GM12878 (cell line): ENCODE measurements at regions not wholly inside any gene's neighbourhood (a gene's known extent, or its start where the extent isn't known, plus 50 kb on each side); places are given as distances from the start of the nearest gene placed in this dataset.

Experiments
- ATAC-seq: fragments of 200-7000 bp; cut with Tn5 transposase; 3 replicates; pipeline ENCODE4 v1.9.1; 2020; ENCODE audit warnings: mild to moderate bottlenecking, moderate library complexity
- BruUV-seq: library from RNA; stranded (reverse); fragments of 400-500 nt; replicated peaks from 2 replicates; lab custom pipeline; 2021; lab: Mats Ljungman, UMichigan
- CTCF ChIA-PET: fragments of 300-600 bp; sonication (Branson Sonifier 250); formaldehyde crosslinking; extraction: SDS; loops from one replicate; lab custom pipeline; 2021; ENCODE audit warnings: inconsistent platforms; lab: Yijun Ruan, JAX
- POLR2A ChIA-PET: fragments of 350-600 bp; formaldehyde crosslinking; extraction: SDS; loops from one replicate; lab custom pipeline; 2021; ENCODE audit warnings: inconsistent platforms; lab: Charles Lee
- RAD21 ChIA-PET: fragments of 300-600 bp; sonication (Branson Sonifier 250); formaldehyde crosslinking; loops from one replicate; lab custom pipeline; 2023; ENCODE audit warnings: antibody characterized with exemption; ENCODE audit not compliant: unreplicated experiment; lab: Charles Lee
- SMC1A ChIA-PET: fragments of 300-600 bp; sonication (Branson Sonifier 250); formaldehyde crosslinking; loops from one replicate; lab custom pipeline; 2023; ENCODE audit not compliant: unreplicated experiment, uncharacterized antibody; lab: Charles Lee
- DNase-seq: peaks from one replicate; pipeline ENCODE4 v3.0.0-alpha.2; 2011; ENCODE audit warnings: low read depth, low spot score
- FAIRE-seq: peaks from 3 replicates; lab custom pipeline; 2011; peaks lifted over from hg19 to GRCh38; lab: Jason Lieb, UNC
- H2AFZ ChIP-seq: 2 replicates; pipeline ENCODE4 v1.6.0; 2011; ENCODE audit warnings: low read depth, low read length, control low read depth; ENCODE audit not compliant: control insufficient read depth
- H3K27ac ChIP-seq: 2 replicates; pipeline ENCODE4 v1.5.1; 2011; ENCODE audit warnings: control low read depth; ENCODE audit not compliant: control insufficient read depth, insufficient read depth
- H3K27me3 ChIP-seq, 2 experiments: replicated peaks in 1 of 2; 2 replicates each; pipeline versions ENCODE4 v1.6.0 to v1.6.1; 2011; ENCODE audit warnings: low read length in 1 of 2; ENCODE audit not compliant: control insufficient read depth in 2 of 2, insufficient read depth in 2 of 2
- H3K36me3 ChIP-seq, 2 experiments: 2 replicates each; pipeline ENCODE4 v1.5.1; 2011; ENCODE audit warnings: low read length in 1 of 2; ENCODE audit not compliant: control insufficient read depth in 2 of 2, insufficient read depth in 2 of 2
- H3K4me1 ChIP-seq: 2 replicates; pipeline ENCODE4 v1.6.1; 2011; ENCODE audit warnings: mild to moderate bottlenecking, low read length, moderate library complexity, mixed read lengths; ENCODE audit not compliant: control insufficient read depth, insufficient read depth
- H3K4me2 ChIP-seq: 2 replicates; pipeline ENCODE4 v1.6.0; 2011; ENCODE audit warnings: control low read depth; ENCODE audit not compliant: control insufficient read depth, insufficient read depth
- H3K4me3 ChIP-seq: fragments of 200-600 bp; sonication (generic); 2 replicates; pipeline ENCODE4 v1.5.1; 2016
- H3K79me2 ChIP-seq: 2 replicates; pipeline ENCODE4 v1.6.0; 2011; ENCODE audit warnings: low read length; ENCODE audit not compliant: control insufficient read depth, insufficient read depth
- H3K9ac ChIP-seq: 2 replicates; pipeline ENCODE4 v1.8.0; 2011; ENCODE audit warnings: low read length, control low read depth, mixed read lengths; ENCODE audit not compliant: control insufficient read depth, insufficient read depth
- H3K9me3 ChIP-seq: replicated peaks from 3 replicates; pipeline ENCODE4 v1.5.1; 2011; ENCODE audit warnings: mild to moderate bottlenecking, low read length; ENCODE audit not compliant: control insufficient read depth, insufficient read depth
- H4K20me1 ChIP-seq: 2 replicates; pipeline ENCODE4 v1.6.0; 2011; ENCODE audit not compliant: control insufficient read depth, insufficient read depth
- MAX ChIP-seq: IDR thresholded peaks from 2 replicates; pipeline ENCODE4 v1.6.1; 2012; ENCODE audit warnings: low read depth, low read length, improper control_type of control experiment
- NFYA ChIP-seq: IDR thresholded peaks from 2 replicates; pipeline ENCODE4 v1.6.1; 2011; ENCODE audit warnings: low read depth, mild to moderate bottlenecking, low read length, improper control_type of control experiment, borderline replicate concordance
- NRF1 ChIP-seq: conservative IDR thresholded peaks from 2 replicates; pipeline ENCODE4 v1.6.1; 2011; ENCODE audit warnings: mild to moderate bottlenecking, low read depth, low read length, improper control_type of control experiment
- RAD21 ChIP-seq: IDR thresholded peaks from 2 replicates; pipeline ENCODE4 v1.6.1; 2011; ENCODE audit warnings: mild to moderate bottlenecking, low read depth, low read length, moderate library complexity; ENCODE audit not compliant: insufficient read depth
- RELA ChIP-seq: fragments of 450-650 bp; IDR thresholded peaks from 2 replicates; pipeline ENCODE4 v1.8.0; 2014; ENCODE audit warnings: borderline replicate concordance; ENCODE audit not compliant: partially characterized antibody
- SP1 ChIP-seq: IDR thresholded peaks from one replicate; pipeline ENCODE4 v1.6.1; 2011; ENCODE audit warnings: low read depth, low read length
- ZBTB40 ChIP-seq: fragments of 450-650 bp; IDR thresholded peaks from 2 replicates; pipeline ENCODE4 v1.6.1; 2016; ENCODE audit warnings: mild to moderate bottlenecking, moderate library complexity, borderline replicate concordance
- WGBS: methylation state at CpG from one replicate; pipeline ENCODE4 v1.1.6; 2016; ENCODE audit warnings: low lambda C conversion rate; ENCODE audit not compliant: insufficient replicate concordance, insufficient coverage; ENCODE audit errors: missing lambda C conversion rate; 5-methylcytosine and 5-hydroxymethylcytosine counted together
- in situ Hi-C: fragments of 300-500 bp; cut with MboI; formaldehyde crosslinking; loops from 9 replicates; pipeline ENCODE4 v1.14.3; 2018; ENCODE audit warnings: mixed read lengths
- intact Hi-C: fragments of 100-400 bp; cut with micrococcal nuclease; formaldehyde crosslinking; loops from one replicate; pipeline ENCODE4 v1.14.2; 2022; ENCODE audit not compliant: unreplicated experiment
- TF ChIP-seq, protein P1 (sequence below): fragments of 450-650 bp; IDR thresholded peaks from 2 replicates; pipeline ENCODE4 v1.6.1; 2018; ENCODE audit warnings: borderline replicate concordance, mild to moderate bottlenecking; ENCODE audit not compliant: partially characterized antibody

GRCh38 chr4:67019686-67020437 lies 525.4 kb downstream of the CENPC start:
- H3K9ac ChIP-seq, result no peak overlapping the region
- ChIA-PET CTCF (no interaction called here), POLR2A (no interaction called here), SMC1A (no interaction called here), RAD21 (no interaction called here)
- no peak for TF ChIP-seq RELA
- no peaks in the 10 kb centered on the region for H3K79me2 ChIP-seq
- H2AFZ ChIP-seq, result no peak overlapping the region
- no peak overlapping the region for H3K4me2 ChIP-seq
- no peak for FAIRE-seq
- no peaks in the 10 kb centered on the region for H3K36me3 ChIP-seq
- H3K27ac ChIP-seq, result no peak overlapping the region
- no peaks in the 10 kb centered on the region for H3K4me1 ChIP-seq
- no peak for DNase-seq
- no peaks in the 10 kb centered on the region for H3K27me3 ChIP-seq
- no peak for ATAC-seq
- no TSS peak for BruUV-seq
- no peaks in the 10 kb centered on the region for H4K20me1 ChIP-seq
- intact Hi-C loops, result no loop called here
- H3K9me3 ChIP-seq, result no peaks in the 10 kb centered on the region
- WGBS, result 13% methylated on average over 3 of the region's 3 CpGs
- in situ Hi-C loops, result no loop called here
- H3K4me3 ChIP-seq, result no peak overlapping the region

GRCh38 chr4:67014592-67014991 lies 530.7 kb downstream of the CENPC start:
- BruUV-seq, result no TSS peak
- ChIA-PET CTCF (no interaction called here), RAD21 (no interaction called here), POLR2A (no interaction called here), SMC1A (no interaction called here)
- Histone ChIP-seq H3K4me1 (no peaks in the 10 kb centered on the region), H3K79me2 (no peaks in the 10 kb centered on the region), H3K27me3 (no peaks in the 10 kb centered on the region), H2AFZ (no peak overlapping the region), H3K36me3 (no peaks in the 10 kb centered on the region), H3K9me3 (no peaks in the 10 kb centered on the region), H3K9ac (no peak overlapping the region), H3K27ac (no peak overlapping the region), H4K20me1 (no peaks in the 10 kb centered on the region), H3K4me3 (no peak overlapping the region), H3K4me2 (no peak overlapping the region)
- 22% methylated on average over 4 of the region's 4 CpGs for WGBS
- in situ Hi-C loops, result no loop called here
- DNase-seq (no peak), FAIRE-seq (no peak), ATAC-seq (no peak)
- intact Hi-C loops, result no loop called here
- TF ChIP-seq RAD21, result no peak
- no peak for TF ChIP-seq SP1
- TF ChIP-seq NFYA, result no peak
- no peak for TF ChIP-seq ZBTB40
- TF ChIP-seq, protein P1, sequence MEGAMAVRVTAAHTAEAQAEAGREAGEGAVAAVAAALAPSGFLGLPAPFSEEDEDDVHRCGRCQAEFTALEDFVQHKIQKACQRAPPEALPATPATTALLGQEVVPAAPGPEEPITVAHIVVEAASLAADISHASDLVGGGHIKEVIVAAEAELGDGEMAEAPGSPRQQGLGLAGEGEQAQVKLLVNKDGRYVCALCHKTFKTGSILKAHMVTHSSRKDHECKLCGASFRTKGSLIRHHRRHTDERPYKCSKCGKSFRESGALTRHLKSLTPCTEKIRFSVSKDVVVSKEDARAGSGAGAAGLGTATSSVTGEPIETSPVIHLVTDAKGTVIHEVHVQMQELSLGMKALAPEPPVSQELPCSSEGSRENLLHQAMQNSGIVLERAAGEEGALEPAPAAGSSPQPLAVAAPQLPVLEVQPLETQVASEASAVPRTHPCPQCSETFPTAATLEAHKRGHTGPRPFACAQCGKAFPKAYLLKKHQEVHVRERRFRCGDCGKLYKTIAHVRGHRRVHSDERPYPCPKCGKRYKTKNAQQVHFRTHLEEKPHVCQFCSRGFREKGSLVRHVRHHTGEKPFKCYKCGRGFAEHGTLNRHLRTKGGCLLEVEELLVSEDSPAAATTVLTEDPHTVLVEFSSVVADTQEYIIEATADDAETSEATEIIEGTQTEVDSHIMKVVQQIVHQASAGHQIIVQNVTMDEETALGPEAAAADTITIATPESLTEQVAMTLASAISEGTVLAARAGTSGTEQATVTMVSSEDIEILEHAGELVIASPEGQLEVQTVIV, result no peak
- TF ChIP-seq MAX, result no peak
- TF ChIP-seq NRF1, result no peak
